Caco-2 (cell line): ENCODE measurements at regions not wholly inside any gene's neighbourhood (a gene's known extent, or its start where the extent isn't known, plus 50 kb on each side); places are given as distances from the start of the nearest gene placed in this dataset.

Experiments used
- BruUV-seq: library from RNA; stranded (reverse); fragments of 400-500 nt; replicated peaks from 2 replicates; lab custom pipeline; 2021; lab: Mats Ljungman, UMichigan
- CTCF ChIA-PET: fragments of 300-600 bp; sonication (Branson Sonifier 250); formaldehyde crosslinking; loops from one replicate; lab custom pipeline; 2022; ENCODE audit warnings: antibody characterized with exemption; lab: Charles Lee
- POLR2A ChIA-PET: fragments of 300-600 bp; sonication (Branson Sonifier 250); formaldehyde crosslinking; loops from one replicate; lab custom pipeline; 2022; ENCODE audit warnings: antibody characterized with exemption; lab: Charles Lee
- DNase-seq, 2 experiments: peaks; one replicate each; pipeline versions ENCODE4 v3.0.0 to v3.0.0-alpha.2; 2020 to 2022
- H3K27me3 ChIP-seq: replicated peaks from 2 replicates; pipeline ENCODE4 v1.6.0; 2011; ENCODE audit warnings: low read length; ENCODE audit not compliant: control insufficient read depth, insufficient read depth
- H3K36me3 ChIP-seq: 2 replicates; pipeline ENCODE4 v1.5.1; 2011; ENCODE audit warnings: low read length; ENCODE audit not compliant: control insufficient read depth, insufficient read depth
- H3K4me1 ChIP-seq: fragments of 250-450 bp; sonication (Bioruptor Pico); 2 replicates; pipeline ENCODE4 v1.5.1; 2020; ENCODE audit warnings: mild to moderate bottlenecking
- H3K4me3 ChIP-seq: 2 replicates; pipeline ENCODE4 v1.5.1; 2011; ENCODE audit warnings: low read depth, mild to moderate bottlenecking, control low read depth, low read length
- H3K9me3 ChIP-seq: fragments of 250-450 bp; sonication (Bioruptor Pico); 2 replicates; pipeline ENCODE4 v1.5.1; 2020; ENCODE audit warnings: mild to moderate bottlenecking, moderate library complexity
- H3K27ac Mint-ChIP-seq: one replicate; pipeline ENCODE4 v1.8.0; 2022; ENCODE audit warnings: mixed read lengths; ENCODE audit not compliant: unreplicated experiment
- H3K27me3 Mint-ChIP-seq: one replicate; pipeline ENCODE4 v1.8.0; 2022; ENCODE audit warnings: mixed read lengths; ENCODE audit not compliant: insufficient read depth, unreplicated experiment
- H3K36me3 Mint-ChIP-seq: one replicate; pipeline ENCODE4 v1.8.0; 2022; ENCODE audit warnings: mild to moderate bottlenecking, mixed read lengths; ENCODE audit not compliant: insufficient read depth, unreplicated experiment
- H3K4me1 Mint-ChIP-seq: one replicate; pipeline ENCODE4 v1.8.0; 2022; ENCODE audit warnings: low read depth, mixed read lengths; ENCODE audit not compliant: unreplicated experiment
- H3K4me3 Mint-ChIP-seq: one replicate; pipeline ENCODE4 v1.8.0; 2022; ENCODE audit warnings: mild to moderate bottlenecking, moderate library complexity, mixed read lengths; ENCODE audit not compliant: unreplicated experiment
- H3K9me3 Mint-ChIP-seq: one replicate; pipeline ENCODE4 v1.8.0; 2022; ENCODE audit warnings: mixed read lengths; ENCODE audit not compliant: unreplicated experiment
- CTCF ChIP-seq, 2 experiments: fragments of 200-600 bp in 1 of 2; IDR thresholded peaks; 1 replicate in 1 of 2; 2 replicates in 1 of 2; pipeline versions ENCODE4 v1.5.1 to v1.8.0; 2011 to 2022; ENCODE audit warnings: antibody characterized with exemption in 1 of 2, control low read depth in 1 of 2, inconsistent platforms in 1 of 2, low read depth in 1 of 2, low read length in 1 of 2, mild to moderate bottlenecking in 1 of 2, moderate library complexity in 1 of 2; ENCODE audit not compliant: insufficient read depth in 1 of 2, severe bottlenecking in 1 of 2, unreplicated experiment in 1 of 2
- intact Hi-C: fragments of 100-400 bp; cut with micrococcal nuclease; formaldehyde crosslinking; loops from one replicate; pipeline ENCODE4 v1.10.0; 2022; ENCODE audit not compliant: unreplicated experiment

DNA sequence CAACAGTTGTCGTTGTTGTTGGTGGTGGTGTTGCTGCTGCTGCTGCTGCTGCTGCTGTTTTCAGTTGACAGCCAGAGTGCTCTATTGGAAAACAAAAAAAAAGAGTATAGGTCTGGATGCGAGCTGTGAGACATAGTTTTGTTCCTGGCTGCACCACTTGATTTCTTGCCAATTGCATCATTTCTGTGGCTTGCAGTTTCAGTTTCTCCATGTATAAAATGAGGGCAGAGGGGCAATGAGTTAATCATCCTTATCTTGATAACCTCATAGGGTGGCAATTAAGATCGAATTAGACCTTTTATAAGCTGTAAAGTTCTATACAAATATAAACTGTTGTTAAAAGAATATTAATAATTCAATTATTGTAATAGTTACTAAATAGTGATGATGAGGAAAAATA lies 156.7 kb downstream of the DMRTA2 start:
- no peak for TF ChIP-seq CTCF (IDR thresholded peaks at IDR 0.05; ENCODE audit: insufficient read depth in 1 of 2, low read depth in 1 of 2, low read length in 1 of 2, severe bottlenecking in 1 of 2, unreplicated experiment in 1 of 2)
- Histone ChIP-seq H3K27me3 (no peaks in the 10 kb centered on the region), H3K36me3 (no peaks in the 10 kb centered on the region), H3K4me1 (no peaks in the 10 kb centered on the region), H3K4me3 (no peak overlapping the region), H3K9me3 (no peaks in the 10 kb centered on the region)
- ChIA-PET CTCF (no interaction called here), POLR2A (no interaction called here)
- Mint-ChIP-seq H3K9me3 (no peaks in the 10 kb centered on the region), H3K27me3 (peaks cover 6% of the 10 kb centered on the region), H3K27ac (no peak overlapping the region), H3K4me1 (no peaks in the 10 kb centered on the region), H3K4me3 (no peak overlapping the region), H3K36me3 (no peaks in the 10 kb centered on the region)
- no TSS peak for BruUV-seq
- intact Hi-C loops: no loop called here
- no peak for DNase-seq

- no peak overlapping the region for H3K27ac Mint-ChIP-seq
Measured at GRCh38 chr1:50265790-50266314, 157.1 kb downstream of the ELAVL4 start.

GRCh38 chr1:50264590-50264989 lies 155.9 kb downstream of the ELAVL4 start:
- H3K27me3 Mint-ChIP-seq: peaks cover 10% of the 10 kb centered on the region
- ChIA-PET POLR2A (no interaction called here), CTCF (no interaction called here)
- H3K36me3 Mint-ChIP-seq: no peaks in the 10 kb centered on the region
- H3K4me1 ChIP-seq: no peaks in the 10 kb centered on the region
- no peaks in the 10 kb centered on the region for H3K27me3 ChIP-seq
- H3K4me1 Mint-ChIP-seq: no peaks in the 10 kb centered on the region
- intact Hi-C loops: no loop called here
- H3K9me3 Mint-ChIP-seq: no peaks in the 10 kb centered on the region
- TF ChIP-seq CTCF (IDR thresholded peaks at IDR 0.05; ENCODE audit: insufficient read depth in 1 of 2, low read depth in 1 of 2, low read length in 1 of 2, severe bottlenecking in 1 of 2, unreplicated experiment in 1 of 2): no peak
- no peak overlapping the region for H3K27ac Mint-ChIP-seq
- H3K4me3 ChIP-seq: no peak overlapping the region
- H3K36me3 ChIP-seq: no peaks in the 10 kb centered on the region
- no peak for DNase-seq
- no peak overlapping the region for H3K4me3 Mint-ChIP-seq
- BruUV-seq: no TSS peak
- no peaks in the 10 kb centered on the region for H3K9me3 ChIP-seq

More at GRCh38 chr1:50265790-50266314, 157.1 kb downstream of the ELAVL4 start:
- no peaks in the 10 kb centered on the region for H3K4me1 ChIP-seq
- CTCF ChIA-PET: no interaction called here
- intact Hi-C loops: no loop called here
- POLR2A ChIA-PET: no interaction called here
- no peak for DNase-seq
- H3K27me3 ChIP-seq: no peaks in the 10 kb centered on the region
- Mint-ChIP-seq H3K9me3 (no peaks in the 10 kb centered on the region), H3K4me1 (no peaks in the 10 kb centered on the region), H3K36me3 (no peaks in the 10 kb centered on the region), H3K4me3 (no peak overlapping the region), H3K27me3 (peaks cover 6% of the 10 kb centered on the region)
- no TSS peak for BruUV-seq
- H3K9me3 ChIP-seq: no peaks in the 10 kb centered on the region
- H3K4me3 ChIP-seq: no peak overlapping the region
- no peaks in the 10 kb centered on the region for H3K36me3 ChIP-seq
- no peak for TF ChIP-seq CTCF (IDR thresholded peaks at IDR 0.05; ENCODE audit: insufficient read depth in 1 of 2, low read depth in 1 of 2, low read length in 1 of 2, severe bottlenecking in 1 of 2, unreplicated experiment in 1 of 2)
